ENCODE measurements at regions not wholly inside any gene's neighbourhood (a gene's known extent, or its start where the extent isn't known, plus 50 kb on each side); places are given as distances from the start of the nearest gene placed in this dataset.

- Histone ChIP-seq H3K27me3 (no peaks in the 10 kb centered on the region), H3K4me3 (no peak overlapping the region), H3K27ac (no peak overlapping the region), H3K36me3 (no peaks in the 10 kb centered on the region), H3K4me1 (peaks cover 0 to 7% (median 0%) of the 10 kb centered on the region in 4 donors), H3K9me3 (no peaks in the 10 kb centered on the region)
- no peak for TF ChIP-seq POLR2A (IDR thresholded peaks at IDR 0.05)
- no peak for TF ChIP-seq CTCF (IDR thresholded peaks at IDR 0.05)
- no peak for TF ChIP-seq EP300 (IDR thresholded peaks at IDR 0.05)
- TF ChIP-seq POLR2AphosphoS5 (IDR thresholded peaks at IDR 0.05), result no peak
- WGBS, 2 donors, result 90 to 92% methylated on average over 1 of the region's 1 CpG
- no peak for DNase-seq
- intact Hi-C loops (cut with DNase I), result loop anchor here (5.0 kb wide), 1 partner anchor 788 kb away; no protein-coding TSS in a partner anchor
Observed at GRCh38 chr14:54325766-54326165, 71.0 kb upstream of the CDKN3 start.

- Histone ChIP-seq H3K36me3 (no peaks in the 10 kb centered on the region), H3K27ac (no peak overlapping the region), H3K27me3 (no peaks in the 10 kb centered on the region), H3K4me3 (no peak overlapping the region), H3K4me1 (peaks cover 0 to 11% (median 7%) of the 10 kb centered on the region in 4 donors), H3K9me3 (no peaks in the 10 kb centered on the region)
- no peak for DNase-seq
- intact Hi-C loops (cut with DNase I), result loop anchor here (5.0 kb wide), 1 partner anchor 792 kb away; no protein-coding TSS in a partner anchor
- 27 to 30% methylated on average over 11 of the region's 11 CpGs for WGBS, 2 donors
- no peak for TF ChIP-seq EP300 (IDR thresholded peaks at IDR 0.05)
- TF ChIP-seq POLR2AphosphoS5 (IDR thresholded peaks at IDR 0.05), result no peak
- TF ChIP-seq CTCF (IDR thresholded peaks at IDR 0.05), result peak; percentile 25 to 52 (median 46)
Observed at GRCh38 chr14:54329082-54329695, 67.6 kb upstream of the CDKN3 start.

GRCh38 chr14:54330876-54331275 lies 65.9 kb upstream of the CDKN3 start:
- DNase-seq, result no peak
- H3K27me3 ChIP-seq, result no peaks in the 10 kb centered on the region
- H3K4me1 ChIP-seq, result peaks cover 0 to 11% (median 7%) of the 10 kb centered on the region in 4 donors
- no peaks in the 10 kb centered on the region for H3K9me3 ChIP-seq
- TF ChIP-seq CTCF (IDR thresholded peaks at IDR 0.05) (no peak), POLR2A (IDR thresholded peaks at IDR 0.05) (no peak), EP300 (IDR thresholded peaks at IDR 0.05) (no peak), POLR2AphosphoS5 (IDR thresholded peaks at IDR 0.05) (no peak)
- H3K4me3 ChIP-seq, result no peak overlapping the region
- intact Hi-C loops (cut with DNase I), result no loop called here
- no peak overlapping the region for H3K27ac ChIP-seq
- no peaks in the 10 kb centered on the region for H3K36me3 ChIP-seq
- WGBS, 2 donors, result 72 to 81% methylated on average over 5 of the region's 5 CpGs

GRCh38 chr14:54331516-54331915 lies 65.3 kb upstream of the CDKN3 start:
- H3K4me3 ChIP-seq, result no peak overlapping the region
- H3K4me1 ChIP-seq, result peaks cover 0 to 11% (median 7%) of the 10 kb centered on the region in 4 donors
- TF ChIP-seq POLR2AphosphoS5 (IDR thresholded peaks at IDR 0.05), result no peak
- no peak for TF ChIP-seq CTCF (IDR thresholded peaks at IDR 0.05)
- TF ChIP-seq POLR2A (IDR thresholded peaks at IDR 0.05), result no peak
- TF ChIP-seq EP300 (IDR thresholded peaks at IDR 0.05), result no peak
- intact Hi-C loops (cut with DNase I), result no loop called here
- 24 to 65% methylated on average over 5 of the region's 5 CpGs for WGBS, 2 donors
- no peaks in the 10 kb centered on the region for H3K27me3 ChIP-seq
- no peak for DNase-seq
- no peaks in the 10 kb centered on the region for H3K9me3 ChIP-seq
- H3K27ac ChIP-seq, result no peak overlapping the region
- no peaks in the 10 kb centered on the region for H3K36me3 ChIP-seq

GRCh38 chr14:54332490-54332889 lies 64.3 kb upstream of the CDKN3 start:
- Histone ChIP-seq H3K4me3 (no peak overlapping the region), H3K36me3 (no peaks in the 10 kb centered on the region), H3K9me3 (no peaks in the 10 kb centered on the region), H3K27ac (no peak overlapping the region), H3K4me1 (peaks cover 0 to 11% (median 7%) of the 10 kb centered on the region in 4 donors), H3K27me3 (no peaks in the 10 kb centered on the region)
- WGBS, 2 donors, result 91 to 93% methylated on average over 6 of the region's 6 CpGs
- DNase-seq, result no peak
- no peak for TF ChIP-seq POLR2A (IDR thresholded peaks at IDR 0.05)
- no peak for TF ChIP-seq POLR2AphosphoS5 (IDR thresholded peaks at IDR 0.05)
- TF ChIP-seq CTCF (IDR thresholded peaks at IDR 0.05), result no peak
- no peak for TF ChIP-seq EP300 (IDR thresholded peaks at IDR 0.05)
- intact Hi-C loops (cut with DNase I), result no loop called here
